ENCODE measurements at regions not wholly inside any gene's neighbourhood (a gene's known extent, or its start where the extent isn't known, plus 50 kb on each side); places are given as distances from the start of the nearest gene placed in this dataset.

DNA sequence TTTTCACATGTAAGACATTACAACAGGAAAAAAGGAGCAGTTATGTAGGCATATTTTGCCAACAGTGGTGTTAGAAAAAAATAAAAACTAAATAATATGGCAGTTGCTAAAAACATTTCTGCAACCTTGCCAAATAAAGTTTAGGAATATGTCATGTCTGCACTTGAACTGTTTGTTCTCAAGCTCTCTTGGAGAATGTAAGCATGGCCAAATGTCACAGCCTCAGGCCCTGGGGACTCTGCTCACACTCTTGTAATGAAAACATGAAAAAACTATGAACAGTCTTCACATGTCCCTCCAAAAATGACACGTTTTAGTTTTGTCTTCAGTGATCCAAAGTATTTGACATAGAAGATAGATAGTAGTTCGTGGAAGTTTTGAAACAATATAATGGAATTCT is 753.3 kb downstream of the LTN1 start:
- WGBS, 2 experiments (ENCODE audit: insufficient coverage in 1 of 2, insufficient read length in 1 of 2) = 70 to 84% methylated on average over 2 of the region's 2 CpGs
- Histone ChIP-seq H3K9me3 (ENCODE audit: control insufficient read depth, low read length) (no peaks in the 10 kb centered on the region), H3K4me1 (ENCODE audit: control insufficient read depth, insufficient read depth, low read length) (peaks cover 5% of the 10 kb centered on the region), H3K36me3 (ENCODE audit: control insufficient read depth, insufficient read depth, low read length) (no peaks in the 10 kb centered on the region), H3K27ac (ENCODE audit: low read depth, low read length) (no peak overlapping the region), H3K4me3 (ENCODE audit: low read length) (no peak overlapping the region), H3K27me3 (ENCODE audit: control insufficient read depth, insufficient read depth, low read length, poor library complexity, severe bottlenecking) (no peaks in the 10 kb centered on the region), H3K9ac (ENCODE audit: extremely low read depth, low read length, poor library complexity, severe bottlenecking) (no peak overlapping the region)
- TF ChIP-seq, protein P1, sequence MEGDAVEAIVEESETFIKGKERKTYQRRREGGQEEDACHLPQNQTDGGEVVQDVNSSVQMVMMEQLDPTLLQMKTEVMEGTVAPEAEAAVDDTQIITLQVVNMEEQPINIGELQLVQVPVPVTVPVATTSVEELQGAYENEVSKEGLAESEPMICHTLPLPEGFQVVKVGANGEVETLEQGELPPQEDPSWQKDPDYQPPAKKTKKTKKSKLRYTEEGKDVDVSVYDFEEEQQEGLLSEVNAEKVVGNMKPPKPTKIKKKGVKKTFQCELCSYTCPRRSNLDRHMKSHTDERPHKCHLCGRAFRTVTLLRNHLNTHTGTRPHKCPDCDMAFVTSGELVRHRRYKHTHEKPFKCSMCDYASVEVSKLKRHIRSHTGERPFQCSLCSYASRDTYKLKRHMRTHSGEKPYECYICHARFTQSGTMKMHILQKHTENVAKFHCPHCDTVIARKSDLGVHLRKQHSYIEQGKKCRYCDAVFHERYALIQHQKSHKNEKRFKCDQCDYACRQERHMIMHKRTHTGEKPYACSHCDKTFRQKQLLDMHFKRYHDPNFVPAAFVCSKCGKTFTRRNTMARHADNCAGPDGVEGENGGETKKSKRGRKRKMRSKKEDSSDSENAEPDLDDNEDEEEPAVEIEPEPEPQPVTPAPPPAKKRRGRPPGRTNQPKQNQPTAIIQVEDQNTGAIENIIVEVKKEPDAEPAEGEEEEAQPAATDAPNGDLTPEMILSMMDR (conservative IDR thresholded peaks at IDR 0.05) = no peak
- H3K9me3 Mint-ChIP-seq = no peaks in the 10 kb centered on the region
- no peak overlapping the region for H3K4me3 Mint-ChIP-seq
- H3K4me1 Mint-ChIP-seq = peaks cover 5% of the 10 kb centered on the region
- no peak overlapping the region for H3K27ac Mint-ChIP-seq
- no peak for DNase-seq
- no peaks in the 10 kb centered on the region for H3K36me3 Mint-ChIP-seq (ENCODE audit: low read depth)
- H3K27me3 Mint-ChIP-seq (ENCODE audit: insufficient read depth) = no peaks in the 10 kb centered on the region

DNA sequence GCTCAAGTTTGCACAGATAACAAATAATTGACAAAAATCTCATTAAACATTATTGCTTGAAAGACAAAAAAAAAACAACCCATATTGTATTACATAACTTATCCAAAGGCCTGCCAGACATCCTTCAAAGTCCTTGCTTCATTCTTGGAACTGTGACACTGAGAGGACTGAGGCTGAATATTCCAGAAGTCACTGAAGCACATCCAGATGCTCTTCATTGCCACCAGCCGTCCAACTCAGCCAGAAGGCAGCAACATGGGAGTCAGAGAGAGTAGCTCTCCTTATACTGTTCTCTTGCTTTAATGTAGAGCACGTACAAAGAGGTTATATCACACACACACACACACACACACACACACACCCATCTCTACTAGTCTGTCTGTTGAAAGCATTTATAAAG is 755.0 kb downstream of the LTN1 start:
- Mint-ChIP-seq H3K4me1 (no peaks in the 10 kb centered on the region), H3K9me3 (no peaks in the 10 kb centered on the region), H3K4me3 (no peak overlapping the region), H3K36me3 (ENCODE audit: low read depth) (no peaks in the 10 kb centered on the region), H3K27me3 (ENCODE audit: insufficient read depth) (no peaks in the 10 kb centered on the region), H3K27ac (no peak overlapping the region)
- H3K9ac ChIP-seq (ENCODE audit: extremely low read depth, low read length, poor library complexity, severe bottlenecking) = no peak overlapping the region
- no peak overlapping the region for H3K4me3 ChIP-seq (ENCODE audit: low read length)
- H3K36me3 ChIP-seq (ENCODE audit: control insufficient read depth, insufficient read depth, low read length) = no peaks in the 10 kb centered on the region
- no peaks in the 10 kb centered on the region for H3K9me3 ChIP-seq (ENCODE audit: control insufficient read depth, low read length)
- no peak overlapping the region for H3K27ac ChIP-seq (ENCODE audit: low read depth, low read length)
- TF ChIP-seq, protein P1 (conservative IDR thresholded peaks at IDR 0.05) = no peak
- H3K27me3 ChIP-seq (ENCODE audit: control insufficient read depth, insufficient read depth, low read length, poor library complexity, severe bottlenecking) = no peaks in the 10 kb centered on the region
- no peaks in the 10 kb centered on the region for H3K4me1 ChIP-seq (ENCODE audit: control insufficient read depth, insufficient read depth, low read length)
- 80% methylated on average over 2 of the region's 2 CpGs; no CpG with 5 or more reads in 1 of the 2 experiments for WGBS, 2 experiments (ENCODE audit: insufficient coverage in 1 of 2, insufficient read length in 1 of 2)
- no peak for DNase-seq

DNA sequence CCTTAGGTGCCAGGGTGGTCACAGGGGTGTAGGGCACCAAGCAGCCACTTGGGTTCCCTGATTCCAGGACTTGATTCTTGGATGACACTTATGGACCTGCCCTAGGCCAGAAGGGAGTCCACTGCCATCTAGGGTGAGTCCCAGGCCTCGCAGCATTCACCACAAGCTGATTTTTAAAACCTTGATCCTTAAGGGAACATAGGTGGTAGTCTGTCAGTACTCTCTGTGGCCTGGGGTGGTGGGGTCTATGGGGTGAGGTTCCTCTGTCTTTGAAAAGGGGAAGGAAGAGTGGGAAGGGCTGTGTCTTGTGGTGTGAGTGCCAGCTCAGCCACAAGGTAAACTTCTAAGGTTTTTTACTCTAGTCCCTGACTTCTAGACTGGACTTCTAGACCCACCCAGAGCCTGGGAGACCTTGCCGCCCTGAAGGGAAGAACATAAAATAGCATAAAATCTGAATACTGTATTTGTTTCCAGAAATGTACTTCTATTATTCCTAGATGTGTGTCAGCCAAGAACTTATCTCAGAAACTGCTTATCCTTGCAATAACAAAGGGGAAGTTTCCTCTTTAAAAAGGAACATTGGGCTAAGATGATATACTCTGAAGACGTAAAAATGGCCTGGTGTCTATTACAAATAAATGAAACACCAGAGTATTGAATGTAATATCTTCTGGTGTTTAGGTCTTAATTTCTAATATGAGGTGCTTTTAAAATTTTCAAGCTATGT is 757.3 kb downstream of the LTN1 start:
- H3K27me3 ChIP-seq (ENCODE audit: control insufficient read depth, insufficient read depth, low read length, poor library complexity, severe bottlenecking) = no peaks in the 10 kb centered on the region
- Mint-ChIP-seq H3K36me3 (ENCODE audit: low read depth) (no peaks in the 10 kb centered on the region), H3K27ac (no peak overlapping the region), H3K4me1 (no peaks in the 10 kb centered on the region), H3K9me3 (no peaks in the 10 kb centered on the region), H3K4me3 (no peak overlapping the region), H3K27me3 (ENCODE audit: insufficient read depth) (no peaks in the 10 kb centered on the region)
- no peaks in the 10 kb centered on the region for H3K36me3 ChIP-seq (ENCODE audit: control insufficient read depth, insufficient read depth, low read length)
- H3K9me3 ChIP-seq (ENCODE audit: control insufficient read depth, low read length) = no peaks in the 10 kb centered on the region
- no peak overlapping the region for H3K27ac ChIP-seq (ENCODE audit: low read depth, low read length)
- TF ChIP-seq, protein P1 (conservative IDR thresholded peaks at IDR 0.05) = peak; percentile 75
- no peak overlapping the region for H3K4me3 ChIP-seq (ENCODE audit: low read length)
- WGBS, 2 experiments (ENCODE audit: insufficient coverage in 1 of 2, insufficient read length in 1 of 2) = 92 to 100% methylated on average over 1 to 3 of the region's 3 CpGs
- peak; percentile 73 for DNase-seq
- no peaks in the 10 kb centered on the region for H3K4me1 ChIP-seq (ENCODE audit: control insufficient read depth, insufficient read depth, low read length)
- H3K9ac ChIP-seq (ENCODE audit: extremely low read depth, low read length, poor library complexity, severe bottlenecking) = no peak overlapping the region

Data from endodermal cell (in vitro differentiated cells).